HG03520 (cell line): ENCODE measurements at regions not wholly inside any gene's neighbourhood (a gene's known extent, or its start where the extent isn't known, plus 50 kb on each side); places are given as distances from the start of the nearest gene placed in this dataset.
A peak's percentile ranks its signal among the peaks of the same experiment; 100 is the strongest.
"Not testable (repeated sequence)": the region's sequence is repeated elsewhere in the genome, so short reads cannot be mapped to it uniquely, and the experiment has no call there.

ENCODE experiments used
- ATAC-seq: cut with Tn5 transposase; IDR thresholded peaks from one replicate; pipeline ENCODE4 v1.9.1; 2021; ENCODE audit warnings: mild to moderate bottlenecking, moderate library complexity; ENCODE audit not compliant: unreplicated experiment

GRCh38 chr6:27679964-27680694 lies 207.2 kb upstream of the ZNF184 start:
- ATAC-seq: no peak

GRCh38 chr6:27679308-27679963 lies 206.5 kb upstream of the ZNF184 start:
- ATAC-seq: no peak

DNA sequence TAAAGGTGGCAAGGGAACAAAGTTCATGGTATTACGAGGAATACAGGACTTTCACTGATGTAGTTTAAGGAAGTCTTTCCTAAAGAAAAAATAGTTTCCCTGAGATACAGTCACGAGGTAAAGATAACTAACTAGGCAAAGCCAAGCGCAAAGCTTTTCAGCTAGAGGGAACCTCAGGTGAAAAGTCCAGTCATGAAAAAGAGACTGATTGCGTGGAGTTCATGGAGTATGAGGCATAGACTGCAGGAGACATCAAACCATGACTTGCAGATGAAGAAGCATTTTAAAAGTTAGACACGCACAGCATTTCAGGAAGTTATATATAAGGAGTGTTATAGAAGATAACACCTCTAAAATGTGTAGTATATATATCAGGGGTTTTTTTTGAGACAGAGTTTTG lies 205.6 kb upstream of the ZNF184 start:
- no peak for ATAC-seq

DNA sequence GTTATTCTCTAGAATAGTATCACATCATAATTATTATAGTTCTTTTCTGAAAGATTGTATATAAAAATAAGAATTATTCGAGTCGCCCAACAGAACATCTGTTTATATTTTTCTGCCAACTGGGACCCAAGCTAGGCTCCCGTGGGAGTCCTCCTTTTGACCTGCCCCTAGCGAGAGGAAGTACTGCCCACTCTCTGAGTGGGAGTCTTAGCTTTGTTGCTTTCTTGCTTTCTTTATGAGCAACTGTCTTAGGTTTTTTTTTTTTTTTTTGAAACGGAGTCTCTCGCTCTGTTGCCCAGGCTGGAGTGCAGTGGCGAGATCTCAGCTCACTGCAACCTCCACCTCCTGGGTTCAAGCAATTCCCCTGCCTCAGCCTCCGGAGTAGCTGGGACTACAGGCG lies 202.0 kb upstream of the ZNF184 start:
- no peak for ATAC-seq

- ATAC-seq: peak; percentile 45
Measured at GRCh38 chr6:27672113-27672799, 199.4 kb upstream of the ZNF184 start.

DNA sequence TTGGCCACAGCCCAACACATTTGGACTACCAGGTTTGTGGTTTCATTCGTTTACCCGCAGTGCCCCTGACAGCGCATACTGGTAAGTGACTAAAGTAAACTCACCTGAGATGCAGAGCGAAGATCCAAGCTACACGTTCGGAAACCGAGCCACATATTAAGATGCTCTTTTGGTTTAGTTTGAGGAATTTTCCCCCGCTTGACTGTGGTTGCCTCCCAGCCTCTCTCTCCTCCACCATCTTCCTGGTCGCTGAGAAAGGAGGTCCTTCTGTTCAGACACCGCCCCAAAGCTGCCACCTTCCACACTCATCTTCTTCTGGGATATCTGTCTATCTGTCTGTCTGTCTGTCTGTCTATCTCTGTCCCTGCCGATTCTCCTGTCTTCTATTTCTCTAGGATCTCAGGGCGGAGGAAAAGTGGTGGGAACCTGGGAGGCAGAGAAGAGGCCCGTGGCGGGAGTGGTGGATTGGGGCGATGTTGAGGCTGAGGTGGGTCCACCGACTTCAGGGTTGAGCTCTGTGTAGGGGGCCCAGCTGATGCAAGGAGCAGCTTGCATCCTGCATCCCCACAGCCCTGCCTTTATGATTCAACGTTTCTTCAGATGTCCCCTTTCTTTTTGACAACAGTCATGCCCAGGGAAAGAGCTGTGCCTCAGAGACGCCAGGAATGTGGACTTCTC lies 196.9 kb upstream of the ZNF184 start:
- ATAC-seq: no peak

- no peak for ATAC-seq
Measured at GRCh38 chr6:27669295-27669623, 196.4 kb upstream of the ZNF184 start.

GRCh38 chr6:27668442-27669294 lies 195.8 kb upstream of the ZNF184 start:
- ATAC-seq: no peak

GRCh38 chr6:27667657-27668441 lies 194.9 kb upstream of the ZNF184 start:
- ATAC-seq: no peak

- no peak for ATAC-seq
Measured at GRCh38 chr6:27667016-27667656, 194.2 kb upstream of the ZNF184 start.

DNA sequence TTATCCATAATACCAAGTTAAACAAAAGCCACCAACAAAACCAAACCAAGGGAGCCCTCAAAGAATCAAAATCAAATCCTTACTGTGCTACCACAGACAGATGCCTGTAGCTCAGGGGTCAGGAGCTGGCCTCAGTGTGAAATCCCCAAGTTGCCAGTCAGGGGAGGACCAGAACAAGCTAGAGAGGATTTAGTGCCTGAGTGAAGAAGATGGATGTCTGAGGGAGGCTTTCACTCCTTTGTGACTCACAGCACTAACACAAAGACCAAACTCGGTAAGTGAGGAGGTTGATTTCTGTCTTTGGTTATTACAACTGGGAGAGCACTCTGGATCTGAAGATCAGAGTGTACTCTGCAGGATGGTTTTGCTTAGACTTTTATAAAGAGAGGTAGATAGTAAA lies 189.9 kb upstream of the ZNF184 start:
- ATAC-seq: no peak

- not testable (repeated sequence) for ATAC-seq
Measured at GRCh38 chr6:27662212-27662611, 189.3 kb upstream of the ZNF184 start.

DNA sequence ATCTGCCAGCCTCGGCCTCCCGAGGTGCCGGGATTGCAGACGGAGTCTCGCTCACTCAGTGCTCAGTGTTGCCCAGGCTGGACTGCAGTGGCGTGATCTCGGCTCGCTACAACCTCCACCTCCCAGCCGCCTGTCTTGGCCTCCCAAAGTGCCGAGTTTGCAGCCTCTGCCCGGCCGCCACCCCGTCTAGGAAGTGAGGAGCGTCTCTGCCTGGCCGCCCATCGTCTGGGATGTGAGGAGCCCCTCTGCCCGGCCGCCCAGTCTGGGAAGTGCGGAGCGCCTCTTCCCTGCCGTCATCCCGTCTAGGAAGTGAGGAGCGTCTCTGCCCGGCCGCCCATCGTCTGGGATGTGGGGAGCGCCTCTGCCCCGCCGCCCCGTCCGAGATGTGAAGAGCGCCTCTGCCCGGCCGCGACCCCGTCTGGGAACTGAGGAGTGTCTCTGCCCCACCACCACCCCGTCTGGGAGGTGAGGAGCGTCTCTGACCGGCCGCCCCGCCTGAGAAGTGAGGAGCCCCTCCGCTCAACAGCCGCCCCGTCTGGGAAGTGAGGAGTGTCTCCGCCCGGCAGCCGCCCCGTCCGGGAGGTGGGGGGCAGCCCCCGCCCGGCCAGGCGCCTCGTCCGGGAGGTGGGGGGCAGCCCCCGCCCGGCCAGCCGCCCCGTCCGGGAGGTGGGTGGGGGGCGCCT lies 180.4 kb upstream of the ZNF184 start:
- not testable (repeated sequence) for ATAC-seq

- no peak for ATAC-seq
Measured at GRCh38 chr6:27651371-27651732, 178.4 kb upstream of the ZNF184 start.

- ATAC-seq: no peak
Measured at GRCh38 chr6:27650620-27651370, 177.9 kb upstream of the ZNF184 start.

GRCh38 chr6:27644528-27644927 lies 171.6 kb upstream of the ZNF184 start:
- ATAC-seq: no peak

DNA sequence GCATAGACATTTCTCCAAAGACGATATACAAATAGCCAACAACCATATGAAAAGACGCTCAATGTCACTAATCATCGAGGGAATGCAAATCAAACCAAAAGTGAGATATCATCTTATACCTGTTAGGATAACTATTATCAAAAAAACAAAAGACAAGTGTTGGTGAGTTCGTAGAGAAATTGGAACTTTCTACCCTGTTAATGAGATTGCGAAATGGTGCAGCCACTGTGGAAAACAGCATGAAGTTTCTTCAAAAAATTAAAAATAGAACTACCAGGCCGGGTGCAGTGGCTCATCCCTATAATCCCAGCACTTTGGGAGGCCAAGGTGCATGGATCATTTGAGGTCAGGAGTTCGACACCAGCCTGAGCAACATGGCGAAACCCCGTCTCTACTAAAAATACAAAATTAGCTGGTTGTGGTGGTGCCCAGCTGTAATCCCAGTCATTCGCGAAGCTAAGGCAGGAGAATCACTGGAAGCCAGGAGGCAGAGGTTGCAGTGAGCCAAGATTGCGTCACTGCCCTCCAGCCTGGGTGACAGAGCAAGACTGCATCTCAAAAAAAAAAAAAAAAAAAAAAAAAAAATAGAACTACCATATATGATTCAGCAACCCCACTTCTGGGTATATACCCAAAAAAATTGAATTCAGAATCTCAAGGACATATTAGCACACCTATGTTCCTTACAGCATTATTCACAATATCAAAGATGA lies 170.0 kb upstream of the ZNF184 start:
- ATAC-seq: no peak

- ATAC-seq: not testable (repeated sequence)
Measured at GRCh38 chr6:27635886-27636285, 163.0 kb upstream of the ZNF184 start.
